Transverse colon (tissue), 4 donors: ENCODE measurements at regions not wholly inside any gene's neighbourhood (a gene's known extent, or its start where the extent isn't known, plus 50 kb on each side); places are given as distances from the start of the nearest gene placed in this dataset.

Experiments used
- DNase-seq: peaks from one replicate; pipeline ENCODE4 v3.0.0-alpha.2; 2019
- H3K27ac ChIP-seq, 4 donors: fragments of 200-600 bp; sonication (generic); 2 replicates each; pipeline ENCODE4 v1.5.1; 2016 to 2018; ENCODE audit warnings: inconsistent platforms in 4 of 4
- H3K27me3 ChIP-seq: fragments of 200-600 bp; sonication (generic); 2 replicates; pipeline ENCODE4 v1.5.1; 2017; ENCODE audit warnings: inconsistent platforms
- H3K36me3 ChIP-seq, 4 donors: fragments of 200-600 bp; sonication (generic); 2 replicates each; pipeline ENCODE4 v1.5.1; 2017 to 2019; ENCODE audit warnings: inconsistent platforms in 4 of 4
- H3K4me1 ChIP-seq, 4 donors: fragments of 200-600 bp; sonication (generic); 2 replicates each; pipeline ENCODE4 v1.5.1; 2017 to 2020; ENCODE audit warnings: inconsistent platforms in 4 of 4
- H3K4me3 ChIP-seq, 4 donors: fragments of 200-600 bp; sonication (generic); 1 replicate in 1 of 4; 2 replicates in 3 of 4; pipeline versions ENCODE4 v1.5.1 to v1.6.1; 2017 to 2019; ENCODE audit warnings: inconsistent platforms in 4 of 4
- H3K9me3 ChIP-seq, 2 donors: fragments of 200-600 bp; sonication (generic); 2 replicates each; pipeline ENCODE4 v1.5.1; 2017 to 2019; ENCODE audit warnings: inconsistent platforms in 2 of 2
- EP300 ChIP-seq: sonication (generic); formaldehyde crosslinking; IDR thresholded peaks from one replicate; pipeline ENCODE4 v1.6.1; 2017; ENCODE audit warnings: antibody characterized with exemption, low read depth
- POLR2A ChIP-seq: fragments of 450-650 bp; IDR thresholded peaks from one replicate; pipeline ENCODE4 v1.6.1; 2016; ENCODE audit warnings: antibody characterized with exemption, mild to moderate bottlenecking, moderate library complexity
- POLR2AphosphoS5 ChIP-seq, 3 donors: sonication (generic); formaldehyde crosslinking; IDR thresholded peaks; one replicate each; pipeline ENCODE4 v1.6.1; 2016; ENCODE audit warnings: antibody characterized with exemption in 3 of 3
- WGBS, 2 donors: methylation state at CpG; one replicate each; pipeline ENCODE4 v1.1.5; 2018; ENCODE audit warnings: low coverage in 1 of 2; 5-methylcytosine and 5-hydroxymethylcytosine counted together
- in situ Hi-C, 4 donors: fragments of 200-750 bp; cut with MboI; loops; one replicate each; pipeline versions ENCODE4 v1.15.0 to v1.15.1; 2017; ENCODE audit warnings: low sequenced_read_pairs in 3 of 4, low pct_ligation_motif_present in 1 of 4, low pct_unique_long_range_greater_than_20kb in 1 of 4
- intact Hi-C: fragments of 100-400 bp; cut with DNase I; formaldehyde crosslinking; loops from one replicate; pipeline ENCODE4 v1.15.1; 2023; ENCODE audit warnings: low total_unique reads
- TF ChIP-seq, protein P1 (sequence below), 5 experiments: fragments of 200-600 bp in 3 of 5; fragments of 450-650 bp in 2 of 5; sonication (generic) in 3 of 5; IDR thresholded peaks; 1 replicate in 2 of 5; 2 replicates in 3 of 5; pipeline ENCODE4 v1.5.1; 2016 to 2017; ENCODE audit warnings: antibody characterized with exemption in 5 of 5, inconsistent platforms in 3 of 5, mild to moderate bottlenecking in 2 of 5, moderate library complexity in 1 of 5

DNA sequence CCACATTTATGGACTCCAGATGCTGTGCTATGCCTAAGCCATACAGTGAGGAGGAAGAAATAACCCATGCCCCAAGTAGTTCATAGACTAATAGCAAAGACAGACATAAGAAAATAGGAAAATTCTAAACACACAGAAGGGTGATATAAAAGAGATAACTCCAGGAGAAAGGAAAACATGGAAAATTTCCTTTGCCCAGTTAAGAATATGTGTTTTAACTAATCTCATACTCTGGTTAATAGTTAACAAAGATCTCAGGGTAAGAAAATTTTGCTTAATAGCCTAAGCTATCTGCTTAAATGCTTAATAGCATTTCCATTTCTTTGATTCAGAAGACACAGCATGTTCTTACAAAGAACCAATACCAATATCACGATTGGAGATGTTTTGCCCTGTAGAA is 358.0 kb downstream of the MSX2 start:
- DNase-seq: no peak
- Histone ChIP-seq H3K4me1 (no peaks in the 10 kb centered on the region), H3K36me3 (no peaks in the 10 kb centered on the region), H3K4me3 (no peak overlapping the region), H3K27me3 (no peaks in the 10 kb centered on the region), H3K27ac (no peak overlapping the region), H3K9me3 (no peaks in the 10 kb centered on the region)
- TF ChIP-seq, protein P1, sequence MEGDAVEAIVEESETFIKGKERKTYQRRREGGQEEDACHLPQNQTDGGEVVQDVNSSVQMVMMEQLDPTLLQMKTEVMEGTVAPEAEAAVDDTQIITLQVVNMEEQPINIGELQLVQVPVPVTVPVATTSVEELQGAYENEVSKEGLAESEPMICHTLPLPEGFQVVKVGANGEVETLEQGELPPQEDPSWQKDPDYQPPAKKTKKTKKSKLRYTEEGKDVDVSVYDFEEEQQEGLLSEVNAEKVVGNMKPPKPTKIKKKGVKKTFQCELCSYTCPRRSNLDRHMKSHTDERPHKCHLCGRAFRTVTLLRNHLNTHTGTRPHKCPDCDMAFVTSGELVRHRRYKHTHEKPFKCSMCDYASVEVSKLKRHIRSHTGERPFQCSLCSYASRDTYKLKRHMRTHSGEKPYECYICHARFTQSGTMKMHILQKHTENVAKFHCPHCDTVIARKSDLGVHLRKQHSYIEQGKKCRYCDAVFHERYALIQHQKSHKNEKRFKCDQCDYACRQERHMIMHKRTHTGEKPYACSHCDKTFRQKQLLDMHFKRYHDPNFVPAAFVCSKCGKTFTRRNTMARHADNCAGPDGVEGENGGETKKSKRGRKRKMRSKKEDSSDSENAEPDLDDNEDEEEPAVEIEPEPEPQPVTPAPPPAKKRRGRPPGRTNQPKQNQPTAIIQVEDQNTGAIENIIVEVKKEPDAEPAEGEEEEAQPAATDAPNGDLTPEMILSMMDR (IDR thresholded peaks at IDR 0.05): no peak
- no peak for TF ChIP-seq EP300
- no peak for TF ChIP-seq POLR2AphosphoS5 (IDR thresholded peaks at IDR 0.05)
- TF ChIP-seq POLR2A: no peak
- in situ Hi-C loops (no loop called here), intact Hi-C loops (no loop called here)
- 13 to 55% methylated on average over 1 of the region's 1 CpG for WGBS, 2 donors

DNA sequence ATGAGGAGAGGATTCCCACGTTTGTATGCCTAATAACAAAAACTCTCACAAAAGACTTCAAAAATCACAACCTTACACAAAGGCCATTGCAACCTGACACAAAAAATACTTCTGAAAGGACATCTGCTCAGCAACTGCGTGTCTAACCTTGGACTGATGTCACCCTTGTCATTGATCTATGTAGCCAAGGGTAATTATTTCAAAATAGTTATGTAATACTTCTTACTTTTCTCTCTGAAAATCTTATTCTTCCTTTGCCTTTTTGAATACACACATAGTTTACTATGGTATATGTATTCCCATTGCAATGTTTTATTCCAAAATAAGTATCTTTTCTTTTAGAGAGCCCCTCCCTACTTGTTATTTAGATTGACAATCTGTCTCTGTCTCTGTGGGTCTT is 355.3 kb downstream of the MSX2 start:
- H3K4me3 ChIP-seq: no peak overlapping the region
- no peak overlapping the region for H3K27ac ChIP-seq
- TF ChIP-seq EP300: no peak
- TF ChIP-seq, protein P1 (IDR thresholded peaks at IDR 0.05): no peak
- no peak for TF ChIP-seq POLR2A
- TF ChIP-seq POLR2AphosphoS5 (IDR thresholded peaks at IDR 0.05): no peak
- 53 to 54% methylated on average over 2 of the region's 2 CpGs for WGBS, 2 donors
- no peaks in the 10 kb centered on the region for H3K27me3 ChIP-seq
- H3K4me1 ChIP-seq: no peaks in the 10 kb centered on the region
- intact Hi-C loops (no loop called here), in situ Hi-C loops (no loop called here)
- no peaks in the 10 kb centered on the region for H3K9me3 ChIP-seq
- DNase-seq: no peak
- H3K36me3 ChIP-seq: no peaks in the 10 kb centered on the region

DNA sequence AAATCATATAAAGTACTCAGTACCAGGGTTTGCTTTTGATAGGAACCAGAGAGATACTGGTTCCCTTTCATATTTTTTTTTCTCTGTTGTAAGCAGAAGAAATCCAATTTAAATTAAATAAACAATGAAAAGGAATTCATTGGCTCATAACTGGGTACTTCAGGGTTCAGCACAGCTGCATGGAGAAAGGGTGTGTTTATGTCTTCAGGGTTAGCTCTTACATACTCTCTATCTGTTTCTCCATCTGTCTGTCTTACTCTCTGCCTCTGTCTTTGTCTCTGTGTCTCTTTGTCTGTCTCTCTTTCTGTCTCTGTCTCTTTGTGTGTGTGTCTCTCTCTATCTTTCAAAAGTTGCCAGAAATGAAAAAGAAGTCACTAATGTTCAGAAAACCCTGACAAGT is 345.9 kb downstream of the MSX2 start:
- H3K4me1 ChIP-seq: no peaks in the 10 kb centered on the region
- H3K9me3 ChIP-seq: no peaks in the 10 kb centered on the region
- H3K4me3 ChIP-seq: no peak overlapping the region
- intact Hi-C loops (no loop called here), in situ Hi-C loops (no loop called here)
- no peak for DNase-seq
- no peak for TF ChIP-seq POLR2AphosphoS5 (IDR thresholded peaks at IDR 0.05)
- no peaks in the 10 kb centered on the region for H3K27me3 ChIP-seq
- H3K36me3 ChIP-seq: no peaks in the 10 kb centered on the region
- H3K27ac ChIP-seq: no peak overlapping the region

DNA sequence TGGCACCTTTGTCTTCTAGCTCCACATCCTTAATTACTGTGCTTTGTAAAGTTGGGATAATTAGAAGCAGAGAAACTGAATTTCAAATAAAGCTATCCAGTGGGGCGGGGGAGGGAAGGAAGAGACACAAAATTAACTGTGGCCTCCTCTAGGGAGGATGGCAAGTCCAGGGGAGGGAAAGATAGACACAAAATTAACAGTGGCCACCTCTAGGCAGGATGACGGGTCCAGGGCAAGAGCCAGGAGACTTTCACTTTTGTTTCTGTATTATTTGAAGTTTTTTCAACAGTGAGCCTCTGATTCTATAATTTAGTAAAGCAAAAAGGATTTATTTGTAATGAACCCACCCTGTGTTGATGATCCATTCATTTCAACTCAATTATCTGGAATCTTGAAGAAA is 335.9 kb downstream of the MSX2 start:
- Histone ChIP-seq H3K27ac (no peak overlapping the region), H3K36me3 (no peaks in the 10 kb centered on the region), H3K4me3 (peak overlapping the region in 1 of 4 donors; percentile 8), H3K9me3 (no peaks in the 10 kb centered on the region), H3K4me1 (peaks cover 0 to 5% (median 0%) of the 10 kb centered on the region in 4 donors), H3K27me3 (no peaks in the 10 kb centered on the region)
- no peak for DNase-seq
- in situ Hi-C loops (no loop called here), intact Hi-C loops (no loop called here)
- 7 to 32% methylated on average over 2 of the region's 2 CpGs for WGBS, 2 donors
- TF ChIP-seq, protein P1 (IDR thresholded peaks at IDR 0.05): no peak
- TF ChIP-seq POLR2A (no peak), EP300 (no peak), POLR2AphosphoS5 (IDR thresholded peaks at IDR 0.05) (no peak)

DNA sequence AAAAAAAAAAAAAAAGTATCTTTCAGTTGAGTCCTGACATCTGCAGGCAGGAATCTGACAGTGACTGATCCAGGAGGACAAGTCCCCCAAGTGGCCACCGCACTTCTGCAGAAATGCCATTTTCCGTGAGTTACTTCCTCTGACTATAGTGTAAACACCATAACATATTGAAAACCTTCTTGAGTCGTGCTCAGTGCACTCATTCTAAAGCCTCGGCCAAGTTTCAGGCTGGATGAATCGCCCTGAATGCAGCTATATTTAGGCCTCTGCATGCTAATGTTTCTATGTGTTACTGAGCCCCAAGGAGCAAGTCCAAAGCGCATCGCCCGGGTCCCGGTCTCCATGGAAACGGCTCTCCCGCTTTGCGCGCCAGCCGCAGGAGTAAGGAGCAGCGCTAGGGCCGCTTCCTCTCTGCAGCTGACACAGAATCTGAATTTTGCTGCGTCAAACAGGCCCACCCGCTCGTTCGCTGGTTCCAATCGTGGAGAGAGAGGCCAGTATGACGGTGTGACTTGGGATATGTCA is 335.4 kb downstream of the MSX2 start:
- in situ Hi-C loops (no loop called here), intact Hi-C loops (no loop called here)
- Histone ChIP-seq H3K27me3 (no peaks in the 10 kb centered on the region), H3K36me3 (no peaks in the 10 kb centered on the region), H3K27ac (no peak overlapping the region), H3K9me3 (no peaks in the 10 kb centered on the region), H3K4me1 (peaks cover 0 to 5% (median 0%) of the 10 kb centered on the region in 4 donors), H3K4me3 (peak overlapping the region in 1 of 4 donors; percentile 8)
- DNase-seq: no peak
- 0 to 8% methylated on average over 1 to 22 of the region's 22 CpGs for WGBS, 2 donors
- no peak for TF ChIP-seq EP300
- TF ChIP-seq POLR2A: no peak
- TF ChIP-seq, protein P1 (IDR thresholded peaks at IDR 0.05): no peak
- no peak for TF ChIP-seq POLR2AphosphoS5 (IDR thresholded peaks at IDR 0.05)
